ENCODE measurements at regions not wholly inside any gene's neighbourhood (a gene's known extent, or its start where the extent isn't known, plus 50 kb on each side); places are given as distances from the start of the nearest gene placed in this dataset.

DNA sequence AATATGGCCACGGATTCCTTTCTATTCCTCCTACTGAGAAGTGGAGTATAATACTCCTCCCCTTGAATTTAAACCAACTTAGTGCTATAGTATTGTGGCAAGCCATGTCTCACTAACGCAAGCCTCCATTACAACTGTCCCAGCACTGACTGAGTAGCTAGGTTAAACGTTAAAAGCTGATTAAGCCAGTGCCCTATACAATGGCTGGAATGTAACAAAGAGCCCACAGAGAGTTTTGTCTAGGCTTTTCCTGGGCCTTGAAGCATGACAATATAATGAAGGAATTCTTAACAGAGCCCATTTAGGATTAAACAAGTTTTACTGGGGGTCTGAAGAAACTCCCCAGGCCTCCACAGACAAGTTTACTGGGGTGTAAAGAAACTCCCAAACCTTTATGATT is 254.5 kb upstream of the DACH1 start:
- no peak for TF ChIP-seq POLR2A (IDR thresholded peaks at IDR 0.05; ENCODE audit: extremely low read depth, insufficient read length)
- no peak for TF ChIP-seq MAX (IDR thresholded peaks at IDR 0.05; ENCODE audit: low read depth, low read length)
- no peak for TF ChIP-seq CTCF (IDR thresholded peaks at IDR 0.05; ENCODE audit: low read depth, low read length)
